Suprapubic skin (tissue), 3 donors: ENCODE measurements at regions not wholly inside any gene's neighbourhood (a gene's known extent, or its start where the extent isn't known, plus 50 kb on each side); places are given as distances from the start of the nearest gene placed in this dataset.
"Not testable (repeated sequence)": the region's sequence is repeated elsewhere in the genome, so short reads cannot be mapped to it uniquely, and the experiment has no call there.

Experiments
- POLR2A ChIP-seq, 2 donors: fragments of 450-650 bp; IDR thresholded peaks; one replicate each; pipeline ENCODE4 v1.6.1; 2017; ENCODE audit warnings: antibody characterized with exemption in 2 of 2, mild to moderate bottlenecking in 2 of 2, moderate library complexity in 2 of 2
- TF ChIP-seq, protein P1 (sequence below), 2 donors: fragments of 200-600 bp in 1 of 2; fragments of 450-650 bp in 1 of 2; sonication (generic) in 1 of 2; IDR thresholded peaks; one replicate each; pipeline ENCODE4 v1.5.1; 2016 to 2019; ENCODE audit warnings: antibody characterized with exemption in 2 of 2, mild to moderate bottlenecking in 1 of 2, moderate library complexity in 1 of 2

DNA sequence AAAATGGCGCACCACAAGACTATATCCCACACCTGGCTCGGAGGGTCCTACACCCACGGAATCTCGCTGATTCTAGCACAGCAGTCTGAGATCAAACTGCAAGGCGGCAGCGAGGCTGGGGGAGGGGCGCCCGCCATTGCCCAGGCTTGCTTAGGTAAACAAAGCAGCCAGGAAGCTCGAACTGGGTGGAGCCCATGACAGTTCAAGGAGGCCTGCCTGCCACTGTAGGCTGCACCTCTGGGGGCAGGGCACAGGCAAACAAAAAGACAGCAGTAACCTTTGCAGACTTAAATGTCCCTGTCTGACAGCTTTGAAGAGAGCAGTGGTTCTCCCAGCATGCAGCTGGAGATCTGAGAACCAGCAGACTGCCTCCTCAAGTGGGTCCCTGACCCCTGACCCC, 894.3 kb upstream of the FBXO33 start:
- TF ChIP-seq, protein P1, sequence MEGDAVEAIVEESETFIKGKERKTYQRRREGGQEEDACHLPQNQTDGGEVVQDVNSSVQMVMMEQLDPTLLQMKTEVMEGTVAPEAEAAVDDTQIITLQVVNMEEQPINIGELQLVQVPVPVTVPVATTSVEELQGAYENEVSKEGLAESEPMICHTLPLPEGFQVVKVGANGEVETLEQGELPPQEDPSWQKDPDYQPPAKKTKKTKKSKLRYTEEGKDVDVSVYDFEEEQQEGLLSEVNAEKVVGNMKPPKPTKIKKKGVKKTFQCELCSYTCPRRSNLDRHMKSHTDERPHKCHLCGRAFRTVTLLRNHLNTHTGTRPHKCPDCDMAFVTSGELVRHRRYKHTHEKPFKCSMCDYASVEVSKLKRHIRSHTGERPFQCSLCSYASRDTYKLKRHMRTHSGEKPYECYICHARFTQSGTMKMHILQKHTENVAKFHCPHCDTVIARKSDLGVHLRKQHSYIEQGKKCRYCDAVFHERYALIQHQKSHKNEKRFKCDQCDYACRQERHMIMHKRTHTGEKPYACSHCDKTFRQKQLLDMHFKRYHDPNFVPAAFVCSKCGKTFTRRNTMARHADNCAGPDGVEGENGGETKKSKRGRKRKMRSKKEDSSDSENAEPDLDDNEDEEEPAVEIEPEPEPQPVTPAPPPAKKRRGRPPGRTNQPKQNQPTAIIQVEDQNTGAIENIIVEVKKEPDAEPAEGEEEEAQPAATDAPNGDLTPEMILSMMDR (IDR thresholded peaks at IDR 0.05): not testable (repeated sequence)
- TF ChIP-seq POLR2A (IDR thresholded peaks at IDR 0.05): not testable (repeated sequence)
